ENCODE measurements at regions not wholly inside any gene's neighbourhood (a gene's known extent, or its start where the extent isn't known, plus 50 kb on each side); places are given as distances from the start of the nearest gene placed in this dataset.
A peak's percentile ranks its signal among the peaks of the same experiment; 100 is the strongest.

- H3K4me3 ChIP-seq (ENCODE audit: low read length), result no peak overlapping the region
- BruUV-seq (replicated peaks), result no TSS peak
- no peaks in the 10 kb centered on the region for H3K9me3 ChIP-seq (ENCODE audit: low read length)
- H3K36me3 ChIP-seq (ENCODE audit: low read depth, low read length), result no peaks in the 10 kb centered on the region
- DNase-seq (no peak), ATAC-seq (no peak)
- POLR2A ChIA-PET (ENCODE audit: unreplicated experiment), result no interaction called here
- H4K20me1 ChIP-seq (ENCODE audit: low read length), result no peaks in the 10 kb centered on the region
- no peaks in the 10 kb centered on the region for H3K4me1 ChIP-seq (ENCODE audit: insufficient read depth, low read length)
- intact Hi-C loops (cut with micrococcal nuclease), result no loop called here
- TF ChIP-seq EZH2 (IDR thresholded peaks at IDR 0.05; ENCODE audit: low read length, unreplicated experiment) (no peak), EZH2phosphoT487 (IDR thresholded peaks at IDR 0.05; ENCODE audit: borderline replicate concordance, low read length) (no peak), CTCF (conservative IDR thresholded peaks at IDR 0.05; ENCODE audit: low read depth, low read length) (no peak)
- H3F3A ChIP-seq (ENCODE audit: low read length, unreplicated experiment), result no peaks in the 10 kb centered on the region
- H3K27me3 ChIP-seq (ENCODE audit: low read length), result peaks cover 51% of the 10 kb centered on the region
- no peak overlapping the region for H3K9ac ChIP-seq (ENCODE audit: low read length)
- CTCF ChIA-PET, result no interaction called here
- no peaks in the 10 kb centered on the region for H3K9me2 ChIP-seq (replicated peaks; ENCODE audit: low read length)
- H2AFZ ChIP-seq (ENCODE audit: low read length), result no peak overlapping the region
- no peak overlapping the region for H3K27ac ChIP-seq (ENCODE audit: low read length)
- no peaks in the 10 kb centered on the region for H3K79me2 ChIP-seq (ENCODE audit: low read length)
- no peak overlapping the region for H3K4me2 ChIP-seq (ENCODE audit: low read length)
These were observed 143.4 kb upstream of the PCGF5 start for GRCh38 chr10:91076991-91077548.

GRCh38 chr10:91077549-91078071 lies 142.9 kb upstream of the PCGF5 start:
- no peak overlapping the region for H3K27ac ChIP-seq (ENCODE audit: low read length)
- POLR2A ChIA-PET (ENCODE audit: unreplicated experiment), result no interaction called here
- CTCF ChIA-PET, result no interaction called here
- no peaks in the 10 kb centered on the region for H3F3A ChIP-seq (ENCODE audit: low read length, unreplicated experiment)
- no peak for TF ChIP-seq CTCF (conservative IDR thresholded peaks at IDR 0.05; ENCODE audit: low read depth, low read length)
- no peak for TF ChIP-seq EZH2phosphoT487 (IDR thresholded peaks at IDR 0.05; ENCODE audit: borderline replicate concordance, low read length)
- TF ChIP-seq EZH2 (IDR thresholded peaks at IDR 0.05; ENCODE audit: low read length, unreplicated experiment), result no peak
- H3K27me3 ChIP-seq (ENCODE audit: low read length), result peaks cover 45% of the 10 kb centered on the region
- H3K79me2 ChIP-seq (ENCODE audit: low read length), result no peaks in the 10 kb centered on the region
- H3K4me1 ChIP-seq (ENCODE audit: insufficient read depth, low read length), result no peaks in the 10 kb centered on the region
- intact Hi-C loops (cut with micrococcal nuclease), result no loop called here
- H3K9me2 ChIP-seq (replicated peaks; ENCODE audit: low read length), result no peaks in the 10 kb centered on the region
- H3K36me3 ChIP-seq (ENCODE audit: low read depth, low read length), result no peaks in the 10 kb centered on the region
- no peak overlapping the region for H3K4me3 ChIP-seq (ENCODE audit: low read length)
- no peak overlapping the region for H2AFZ ChIP-seq (ENCODE audit: low read length)
- H3K9me3 ChIP-seq (ENCODE audit: low read length), result no peaks in the 10 kb centered on the region
- BruUV-seq (replicated peaks), result no TSS peak
- DNase-seq (peak; percentile 19), ATAC-seq (no peak)
- H3K4me2 ChIP-seq (ENCODE audit: low read length), result no peak overlapping the region
- no peaks in the 10 kb centered on the region for H4K20me1 ChIP-seq (ENCODE audit: low read length)
- no peak overlapping the region for H3K9ac ChIP-seq (ENCODE audit: low read length)

GRCh38 chr10:91080776-91081175 lies 139.7 kb upstream of the PCGF5 start:
- CTCF ChIA-PET, result no interaction called here
- Histone ChIP-seq H3K36me3 (ENCODE audit: low read depth, low read length) (no peaks in the 10 kb centered on the region), H2AFZ (ENCODE audit: low read length) (no peak overlapping the region), H3K9me2 (replicated peaks; ENCODE audit: low read length) (no peaks in the 10 kb centered on the region), H3K4me1 (ENCODE audit: insufficient read depth, low read length) (no peaks in the 10 kb centered on the region), H3K9me3 (ENCODE audit: low read length) (no peaks in the 10 kb centered on the region), H3K4me2 (ENCODE audit: low read length) (no peak overlapping the region), H3K27me3 (ENCODE audit: low read length) (peaks cover 42% of the 10 kb centered on the region), H3K4me3 (ENCODE audit: low read length) (no peak overlapping the region), H3K79me2 (ENCODE audit: low read length) (no peaks in the 10 kb centered on the region), H3K9ac (ENCODE audit: low read length) (no peak overlapping the region), H3F3A (ENCODE audit: low read length, unreplicated experiment) (no peaks in the 10 kb centered on the region), H4K20me1 (ENCODE audit: low read length) (no peaks in the 10 kb centered on the region), H3K27ac (ENCODE audit: low read length) (no peak overlapping the region)
- TF ChIP-seq CTCF (conservative IDR thresholded peaks at IDR 0.05; ENCODE audit: low read depth, low read length) (no peak), EZH2 (IDR thresholded peaks at IDR 0.05; ENCODE audit: low read length, unreplicated experiment) (no peak), EZH2phosphoT487 (IDR thresholded peaks at IDR 0.05; ENCODE audit: borderline replicate concordance, low read length) (no peak)
- BruUV-seq (replicated peaks), result no TSS peak
- DNase-seq, result no peak
- intact Hi-C loops (cut with micrococcal nuclease), result loop anchor here (10.0 kb wide), 1 partner anchor 166 kb away; no protein-coding TSS in a partner anchor
- POLR2A ChIA-PET (ENCODE audit: unreplicated experiment), result no interaction called here
- ATAC-seq, result no peak

All from PC-3 (cell line).